HG02623 (cell line): ENCODE measurements at regions not wholly inside any gene's neighbourhood (a gene's known extent, or its start where the extent isn't known, plus 50 kb on each side); places are given as distances from the start of the nearest gene placed in this dataset.
A peak's percentile ranks its signal among the peaks of the same experiment; 100 is the strongest.

Experiments used
- ATAC-seq: cut with Tn5 transposase; IDR thresholded peaks from one replicate; pipeline ENCODE4 v1.9.1; 2021; ENCODE audit warnings: moderate library complexity; ENCODE audit not compliant: unreplicated experiment

- ATAC-seq, result no peak
Observed at GRCh38 chr3:102207151-102207571, 227.7 kb upstream of the ZPLD1 start.

- no peak for ATAC-seq
Observed at GRCh38 chr3:102215166-102215565, 219.6 kb upstream of the ZPLD1 start.

- ATAC-seq, result no peak
Observed at GRCh38 chr3:102223132-102223531, 211.7 kb upstream of the ZPLD1 start.

- ATAC-seq, result peak; percentile 43
Observed at GRCh38 chr3:102224171-102224570, 210.6 kb upstream of the ZPLD1 start.

GRCh38 chr3:102225005-102225404 is 209.8 kb upstream of the ZPLD1 start:
- no peak for ATAC-seq

- ATAC-seq, result peak; percentile 49
Observed at GRCh38 chr3:102225407-102226132, 209.2 kb upstream of the ZPLD1 start.

- ATAC-seq, result no peak
Observed at GRCh38 chr3:102226463-102226862, 208.4 kb upstream of the ZPLD1 start.

- ATAC-seq, result peak; percentile 40
Observed at GRCh38 chr3:102229062-102229655, 205.7 kb upstream of the ZPLD1 start.

GRCh38 chr3:102230057-102230456 is 204.8 kb upstream of the ZPLD1 start:
- ATAC-seq, result no peak

GRCh38 chr3:102233881-102234280 is 200.9 kb upstream of the ZPLD1 start:
- ATAC-seq, result peak; percentile 91

- ATAC-seq, result no peak
Observed at GRCh38 chr3:102235679-102236078, 199.1 kb upstream of the ZPLD1 start.

GRCh38 chr3:102237181-102237580 is 197.6 kb upstream of the ZPLD1 start:
- no peak for ATAC-seq

- no peak for ATAC-seq
Observed at GRCh38 chr3:102237838-102238237, 197.0 kb upstream of the ZPLD1 start.

GRCh38 chr3:102238362-102238761 is 196.5 kb upstream of the ZPLD1 start:
- ATAC-seq, result no peak

- ATAC-seq, result no peak
Observed at GRCh38 chr3:102240720-102241119, 194.1 kb upstream of the ZPLD1 start.

GRCh38 chr3:102248981-102249705 is 185.7 kb upstream of the ZPLD1 start:
- no peak for ATAC-seq

GRCh38 chr3:102255736-102256135 is 179.1 kb upstream of the ZPLD1 start:
- no peak for ATAC-seq

- peak; percentile 64 for ATAC-seq
Observed at GRCh38 chr3:102258666-102259227, 176.1 kb upstream of the ZPLD1 start.

GRCh38 chr3:102259663-102260062 is 175.2 kb upstream of the ZPLD1 start:
- no peak for ATAC-seq

GRCh38 chr3:102265720-102266119 is 169.1 kb upstream of the ZPLD1 start:
- ATAC-seq, result no peak

GRCh38 chr3:102269406-102269805 is 165.4 kb upstream of the ZPLD1 start:
- no peak for ATAC-seq

- no peak for ATAC-seq
Observed at GRCh38 chr3:102290241-102290640, 144.6 kb upstream of the ZPLD1 start.
